ENCODE measurements at regions not wholly inside any gene's neighbourhood (a gene's known extent, or its start where the extent isn't known, plus 50 kb on each side); places are given as distances from the start of the nearest gene placed in this dataset.

DNA sequence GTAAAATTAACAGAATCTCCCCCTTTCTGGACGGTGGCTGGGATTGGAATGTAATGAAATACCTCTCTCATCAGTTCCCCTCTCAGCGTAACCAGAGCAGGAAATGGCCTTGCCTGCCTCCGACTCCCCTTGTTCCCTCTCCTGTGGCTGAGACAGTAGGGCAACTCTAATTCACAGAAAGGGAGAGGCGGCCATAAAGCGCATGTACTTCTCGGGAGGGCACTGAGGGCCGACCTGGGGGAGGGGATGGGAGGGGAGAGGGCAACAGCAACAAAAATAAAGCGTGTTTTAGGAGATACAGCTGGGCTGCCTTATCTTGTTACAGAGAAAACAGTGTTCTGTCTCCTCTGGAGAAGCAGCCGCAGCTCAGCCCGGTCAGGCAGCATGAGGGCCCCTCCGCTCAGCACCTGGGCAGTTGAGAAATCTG lies 783.3 kb upstream of the ARRDC4 start:
- H3K36me3 ChIP-seq (replicated peaks), result no peaks in the 10 kb centered on the region
- DNase-seq, result peak; percentile 4

DNA sequence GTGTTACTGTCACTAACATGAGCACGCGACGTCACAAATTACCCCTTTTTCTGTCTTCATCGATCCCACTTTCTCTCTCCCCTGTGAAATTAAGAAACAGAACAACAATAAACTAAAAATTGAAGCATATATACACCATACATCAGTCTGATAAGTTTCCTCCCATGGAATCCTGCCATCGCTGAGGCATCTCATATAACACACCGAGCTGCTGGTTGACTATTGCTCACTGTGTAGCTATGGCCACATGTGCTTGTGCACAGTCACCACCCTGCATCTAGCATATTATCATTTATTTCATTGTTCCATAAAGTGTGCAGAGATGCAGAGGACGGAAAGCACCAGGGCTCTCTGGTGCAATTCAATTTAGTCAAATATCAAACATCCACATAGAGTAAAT lies 777.9 kb upstream of the ARRDC4 start:
- H3K36me3 ChIP-seq (replicated peaks), result no peaks in the 10 kb centered on the region
- no peaks in the 10 kb centered on the region for H3K27me3 ChIP-seq (replicated peaks)
- in situ Hi-C loops (cut with HindIII; ENCODE audit: low pct_ligation_motif_present, low sequenced_read_pairs), result no loop called here
- TF ChIP-seq, protein P1, sequence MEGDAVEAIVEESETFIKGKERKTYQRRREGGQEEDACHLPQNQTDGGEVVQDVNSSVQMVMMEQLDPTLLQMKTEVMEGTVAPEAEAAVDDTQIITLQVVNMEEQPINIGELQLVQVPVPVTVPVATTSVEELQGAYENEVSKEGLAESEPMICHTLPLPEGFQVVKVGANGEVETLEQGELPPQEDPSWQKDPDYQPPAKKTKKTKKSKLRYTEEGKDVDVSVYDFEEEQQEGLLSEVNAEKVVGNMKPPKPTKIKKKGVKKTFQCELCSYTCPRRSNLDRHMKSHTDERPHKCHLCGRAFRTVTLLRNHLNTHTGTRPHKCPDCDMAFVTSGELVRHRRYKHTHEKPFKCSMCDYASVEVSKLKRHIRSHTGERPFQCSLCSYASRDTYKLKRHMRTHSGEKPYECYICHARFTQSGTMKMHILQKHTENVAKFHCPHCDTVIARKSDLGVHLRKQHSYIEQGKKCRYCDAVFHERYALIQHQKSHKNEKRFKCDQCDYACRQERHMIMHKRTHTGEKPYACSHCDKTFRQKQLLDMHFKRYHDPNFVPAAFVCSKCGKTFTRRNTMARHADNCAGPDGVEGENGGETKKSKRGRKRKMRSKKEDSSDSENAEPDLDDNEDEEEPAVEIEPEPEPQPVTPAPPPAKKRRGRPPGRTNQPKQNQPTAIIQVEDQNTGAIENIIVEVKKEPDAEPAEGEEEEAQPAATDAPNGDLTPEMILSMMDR (IDR thresholded peaks at IDR 0.05; ENCODE audit: low read depth, low read length, missing control alignments), result no peak
- no peak overlapping the region for H3K27ac ChIP-seq
- H3K4me3 ChIP-seq (ENCODE audit: low read depth, low read length), result no peak overlapping the region
- DNase-seq, result no peak

More for the DNA sequence above, 783.3 kb upstream of the ARRDC4 start:
- TF ChIP-seq, protein P1 (IDR thresholded peaks at IDR 0.05; ENCODE audit: low read depth, low read length, missing control alignments), result no peak
- no peak overlapping the region for H3K4me3 ChIP-seq (ENCODE audit: low read depth, low read length)
- in situ Hi-C loops (cut with HindIII; ENCODE audit: low pct_ligation_motif_present, low sequenced_read_pairs), result no loop called here
- no peak overlapping the region for H3K27ac ChIP-seq
- no peaks in the 10 kb centered on the region for H3K27me3 ChIP-seq (replicated peaks)

DNA sequence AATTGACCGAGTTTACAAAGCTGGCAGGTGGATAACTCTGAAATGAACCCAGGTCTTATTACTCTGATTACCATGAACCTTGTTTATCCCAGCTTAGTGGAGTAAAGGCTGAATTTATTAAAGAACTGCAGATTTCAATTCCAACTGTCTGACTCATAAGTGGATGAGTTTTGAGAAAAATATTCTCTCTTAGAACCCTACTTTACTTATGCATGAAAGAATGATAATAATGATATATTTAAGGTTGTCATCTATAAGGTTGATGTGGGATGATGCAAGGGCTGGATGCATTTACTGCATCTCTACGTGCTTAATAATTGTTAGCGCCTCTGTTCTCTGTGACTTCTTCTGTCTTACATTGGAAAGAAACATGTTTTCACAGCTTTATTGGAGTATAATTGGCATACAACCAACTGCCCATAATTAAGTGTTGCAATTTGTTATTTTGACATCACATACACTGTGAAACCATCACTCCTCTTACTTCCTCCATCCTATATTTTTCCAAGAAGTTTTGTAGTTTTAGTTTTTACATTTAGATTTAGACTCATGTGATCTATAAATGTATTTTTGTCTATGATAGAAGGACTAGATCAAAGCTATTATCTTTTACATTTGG lies 771.2 kb upstream of the ARRDC4 start:
- peak; percentile 3 for DNase-seq
- Histone ChIP-seq H3K4me3 (ENCODE audit: low read depth, low read length) (no peak overlapping the region), H3K27me3 (replicated peaks) (no peaks in the 10 kb centered on the region), H3K36me3 (replicated peaks) (no peaks in the 10 kb centered on the region), H3K27ac (no peak overlapping the region)
- TF ChIP-seq, protein P1 (IDR thresholded peaks at IDR 0.05; ENCODE audit: low read depth, low read length, missing control alignments), result no peak
- in situ Hi-C loops (cut with HindIII; ENCODE audit: low pct_ligation_motif_present, low sequenced_read_pairs), result no loop called here

DNA sequence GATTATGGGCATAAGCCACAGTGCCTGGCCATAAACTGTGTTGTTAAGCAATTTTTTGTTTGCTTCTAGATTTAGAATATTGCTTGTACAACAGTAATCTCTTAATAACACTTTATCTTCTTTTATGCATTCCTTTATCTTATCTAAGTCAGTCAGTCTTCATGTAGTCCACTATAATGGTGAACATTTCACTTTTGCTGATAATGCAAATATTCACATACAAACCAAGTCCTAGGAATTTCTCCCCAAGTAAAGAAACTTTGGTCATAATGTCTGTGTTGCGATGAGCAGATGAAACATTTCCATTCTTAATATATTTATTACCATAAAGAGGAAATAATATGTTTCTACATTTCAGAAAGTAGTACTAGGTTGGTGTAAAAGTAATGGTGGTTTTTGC lies 765.8 kb upstream of the ARRDC4 start:
- no peak overlapping the region for H3K4me3 ChIP-seq (ENCODE audit: low read depth, low read length)
- no peaks in the 10 kb centered on the region for H3K27me3 ChIP-seq (replicated peaks)
- in situ Hi-C loops (cut with HindIII; ENCODE audit: low pct_ligation_motif_present, low sequenced_read_pairs), result no loop called here
- no peak for DNase-seq
- TF ChIP-seq, protein P1 (IDR thresholded peaks at IDR 0.05; ENCODE audit: low read depth, low read length, missing control alignments), result no peak
- no peaks in the 10 kb centered on the region for H3K36me3 ChIP-seq (replicated peaks)
- no peak overlapping the region for H3K27ac ChIP-seq

GRCh38 chr15:97196048-97197014 lies 764.2 kb upstream of the ARRDC4 start:
- Histone ChIP-seq H3K36me3 (replicated peaks) (no peaks in the 10 kb centered on the region), H3K27me3 (replicated peaks) (no peaks in the 10 kb centered on the region), H3K4me3 (ENCODE audit: low read depth, low read length) (no peak overlapping the region), H3K27ac (no peak overlapping the region)
- DNase-seq, result no peak
- TF ChIP-seq, protein P1 (IDR thresholded peaks at IDR 0.05; ENCODE audit: low read depth, low read length, missing control alignments), result no peak
- in situ Hi-C loops (cut with HindIII; ENCODE audit: low pct_ligation_motif_present, low sequenced_read_pairs), result no loop called here

All from brain microvascular endothelial cell (primary cell).